Gastroesophageal sphincter (tissue), 4 donors: ENCODE measurements at regions not wholly inside any gene's neighbourhood (a gene's known extent, or its start where the extent isn't known, plus 50 kb on each side); places are given as distances from the start of the nearest gene placed in this dataset.

ENCODE experiments used
- ATAC-seq: fragments of 150-250 bp; one replicate; pipeline ENCODE4 v1.9.1; 2016; ENCODE audit warnings: mild to moderate bottlenecking, moderate library complexity
- H3K27ac ChIP-seq, 4 donors: fragments of 200-600 bp; sonication (generic) in 3 of 4; 1 replicate in 3 of 4; 2 replicates in 1 of 4; pipeline ENCODE4 v1.5.1; 2016 to 2019
- H3K27me3 ChIP-seq: fragments of 200-600 bp; sonication (generic); one replicate; pipeline ENCODE4 v1.5.1; 2019
- H3K36me3 ChIP-seq, 2 donors: fragments of 200-600 bp; sonication (generic); one replicate each; pipeline ENCODE4 v1.5.1; 2019; ENCODE audit warnings: control low read depth in 1 of 2
- H3K4me1 ChIP-seq, 3 donors: fragments of 200-600 bp; sonication (generic); 1 replicate in 2 of 3; 2 replicates in 1 of 3; pipeline ENCODE4 v1.5.1; 2016 to 2019; ENCODE audit warnings: control low read depth in 2 of 3
- H3K4me3 ChIP-seq, 2 donors: fragments of 200-600 bp; sonication (generic); one replicate each; pipeline ENCODE4 v1.5.1; 2019; ENCODE audit warnings: mild to moderate bottlenecking in 1 of 2, moderate library complexity in 1 of 2
- H3K9me3 ChIP-seq, 3 donors: fragments of 200-600 bp; sonication (generic); one replicate each; pipeline ENCODE4 v1.5.1; 2017 to 2019; ENCODE audit warnings: control low read depth in 2 of 3
- CTCF ChIP-seq, 4 experiments: fragments of 200-600 bp in 2 of 4; fragments of 450-650 bp in 2 of 4; sonication (generic) in 1 of 4; IDR thresholded peaks; one replicate each; pipeline ENCODE4 v1.5.1; 2017 to 2019; ENCODE audit warnings: antibody characterized with exemption in 4 of 4, mild to moderate bottlenecking in 2 of 4, moderate library complexity in 2 of 4
- EP300 ChIP-seq: sonication (generic); formaldehyde crosslinking; IDR thresholded peaks from one replicate; pipeline ENCODE4 v1.6.1; 2017; ENCODE audit warnings: antibody characterized with exemption, mild to moderate bottlenecking
- POLR2A ChIP-seq, 2 donors: fragments of 450-650 bp; IDR thresholded peaks; one replicate each; pipeline ENCODE4 v1.6.1; 2017; ENCODE audit warnings: antibody characterized with exemption in 2 of 2, mild to moderate bottlenecking in 2 of 2, moderate library complexity in 1 of 2
- POLR2AphosphoS5 ChIP-seq: sonication (generic); formaldehyde crosslinking; IDR thresholded peaks from one replicate; pipeline ENCODE4 v1.6.1; 2017; ENCODE audit warnings: antibody characterized with exemption
- WGBS, 2 donors: methylation state at CpG; one replicate each; pipeline ENCODE4 v1.1.5; 2018; ENCODE audit warnings: low coverage in 1 of 2; 5-methylcytosine and 5-hydroxymethylcytosine counted together

GRCh38 chr15:92320012-92320699, 73.5 kb upstream of the ST8SIA2 start:
- no peak for ATAC-seq
- Histone ChIP-seq H3K4me3 (no peak overlapping the region), H3K27ac (no peak overlapping the region), H3K36me3 (no peaks in the 10 kb centered on the region), H3K9me3 (no peaks in the 10 kb centered on the region), H3K4me1 (peaks cover 0 to 23% (median 0%) of the 10 kb centered on the region in 3 donors), H3K27me3 (peaks cover 21% of the 10 kb centered on the region)
- 63 to 70% methylated on average over 3 to 5 of the region's 6 CpGs for WGBS, 2 donors
- TF ChIP-seq POLR2A (IDR thresholded peaks at IDR 0.05) (no peak), EP300 (no peak), CTCF (IDR thresholded peaks at IDR 0.05) (no peak)

- WGBS, 2 donors: 23 to 61% methylated on average over 5 to 12 of the region's 13 CpGs
Measured at GRCh38 chr15:92322566-92323355, 70.9 kb upstream of the ST8SIA2 start.

GRCh38 chr15:92323525-92323924, 70.2 kb upstream of the ST8SIA2 start:
- 68 to 80% methylated on average over 3 of the region's 3 CpGs for WGBS, 2 donors
- ATAC-seq: no peak
- no peaks in the 10 kb centered on the region for H3K36me3 ChIP-seq
- H3K9me3 ChIP-seq: no peaks in the 10 kb centered on the region
- H3K27me3 ChIP-seq: peaks cover 18% of the 10 kb centered on the region
- H3K27ac ChIP-seq: no peak overlapping the region
- TF ChIP-seq POLR2AphosphoS5 (no peak), CTCF (IDR thresholded peaks at IDR 0.05) (no peak), EP300 (no peak), POLR2A (IDR thresholded peaks at IDR 0.05) (no peak)
- no peak overlapping the region for H3K4me3 ChIP-seq
- peaks cover 0 to 23% (median 0%) of the 10 kb centered on the region in 3 donors for H3K4me1 ChIP-seq

More at GRCh38 chr15:92322566-92323355, 70.9 kb upstream of the ST8SIA2 start:
- Histone ChIP-seq H3K27me3 (peaks cover 21% of the 10 kb centered on the region), H3K4me1 (peaks cover 0 to 23% (median 0%) of the 10 kb centered on the region in 3 donors), H3K27ac (no peak overlapping the region), H3K4me3 (no peak overlapping the region), H3K9me3 (no peaks in the 10 kb centered on the region), H3K36me3 (no peaks in the 10 kb centered on the region)
- TF ChIP-seq CTCF (IDR thresholded peaks at IDR 0.05) (no peak), EP300 (no peak), POLR2A (IDR thresholded peaks at IDR 0.05) (no peak), POLR2AphosphoS5 (no peak)
- no peak for ATAC-seq

GRCh38 chr15:92324101-92324963, 69.3 kb upstream of the ST8SIA2 start:
- no peak overlapping the region for H3K27ac ChIP-seq
- WGBS, 2 donors: 47 to 83% methylated on average over 7 of the region's 8 CpGs
- no peak for TF ChIP-seq EP300
- no peak for TF ChIP-seq CTCF (IDR thresholded peaks at IDR 0.05)
- no peak for TF ChIP-seq POLR2AphosphoS5
- TF ChIP-seq POLR2A (IDR thresholded peaks at IDR 0.05): no peak
- no peak for ATAC-seq
- peaks cover 10% of the 10 kb centered on the region for H3K27me3 ChIP-seq
- H3K36me3 ChIP-seq: no peaks in the 10 kb centered on the region
- no peak overlapping the region for H3K4me3 ChIP-seq
- no peaks in the 10 kb centered on the region for H3K9me3 ChIP-seq
- H3K4me1 ChIP-seq: peaks cover 0 to 23% (median 0%) of the 10 kb centered on the region in 3 donors
